Ishikawa (cell line): ENCODE measurements at regions not wholly inside any gene's neighbourhood (a gene's known extent, or its start where the extent isn't known, plus 50 kb on each side); places are given as distances from the start of the nearest gene placed in this dataset.

ENCODE experiments used
- EGR1 ChIP-seq: IDR thresholded peaks from 2 replicates; pipeline ENCODE4 v1.6.1; 2012
- EP300 ChIP-seq: IDR thresholded peaks from 2 replicates; pipeline ENCODE4 v1.6.1; 2012; ENCODE audit warnings: borderline replicate concordance
- MAX ChIP-seq: IDR thresholded peaks from 2 replicates; pipeline ENCODE4 v1.6.1; 2012
- RAD21 ChIP-seq: IDR thresholded peaks from 2 replicates; pipeline ENCODE4 v1.6.1; 2012; ENCODE audit warnings: low read depth
- REST ChIP-seq: IDR thresholded peaks from 2 replicates; pipeline ENCODE4 v1.6.1; 2012; ENCODE audit warnings: low read depth, mild to moderate bottlenecking
- TAF1 ChIP-seq: IDR thresholded peaks from 2 replicates; pipeline ENCODE4 v1.6.1; 2012; ENCODE audit warnings: low read depth, mild to moderate bottlenecking
- TCF12 ChIP-seq: IDR thresholded peaks from 2 replicates; pipeline ENCODE4 v1.6.1; 2012; ENCODE audit warnings: low read depth
- TEAD4 ChIP-seq: IDR thresholded peaks from 2 replicates; pipeline ENCODE4 v1.6.1; 2012
- ZBTB7A ChIP-seq: IDR thresholded peaks from 2 replicates; pipeline ENCODE4 v1.6.1; 2012; ENCODE audit warnings: low read depth

- TF ChIP-seq TEAD4, result no peak
- TF ChIP-seq RAD21, result no peak
- no peak for TF ChIP-seq EP300
- TF ChIP-seq TAF1, result no peak
- TF ChIP-seq REST, result no peak
- TF ChIP-seq ZBTB7A, result no peak
- no peak for TF ChIP-seq EGR1
- no peak for TF ChIP-seq TCF12
- no peak for TF ChIP-seq MAX
These were observed 112.3 kb upstream of the WWC1 start for GRCh38 chr5:168179192-168179593.
